ENCODE measurements at regions not wholly inside any gene's neighbourhood (a gene's known extent, or its start where the extent isn't known, plus 50 kb on each side); places are given as distances from the start of the nearest gene placed in this dataset.

DNA sequence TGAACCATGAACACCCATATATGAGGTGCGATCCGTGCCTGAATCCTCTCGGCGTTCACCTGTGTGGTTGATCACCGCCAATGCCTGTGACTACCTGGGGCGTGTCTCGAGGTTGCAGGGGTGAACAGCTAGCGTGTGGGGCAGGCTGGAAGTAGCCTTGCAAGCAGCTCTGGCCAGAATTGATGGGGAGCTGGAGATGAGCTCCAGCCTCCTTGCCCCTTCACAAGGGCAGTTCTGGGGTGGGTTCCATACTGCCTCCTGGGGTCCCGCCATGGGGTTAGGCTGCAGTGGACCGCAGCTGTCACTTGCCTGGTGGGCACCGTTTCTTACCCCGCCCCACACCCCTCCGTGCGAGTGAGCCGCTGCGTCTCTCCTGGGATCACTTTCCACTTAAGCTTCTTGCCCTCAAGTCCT lies 154.5 kb upstream of the SOX1 start:
- DNase-seq (no peak), ATAC-seq (replicated peaks) (no peak)
- Mint-ChIP-seq H3K9me3 (no peaks in the 10 kb centered on the region), H3K27ac (no peak overlapping the region), H3K4me3 (no peak overlapping the region), H3K4me1 (ENCODE audit: low read depth in 2 of 2) (no peaks in the 10 kb centered on the region), H3K36me3 (ENCODE audit: insufficient read depth) (peaks cover 9% of the 10 kb centered on the region), H3K27me3 (peaks cover 0 to 13% of the 10 kb centered on the region in 2 donors)

DNA sequence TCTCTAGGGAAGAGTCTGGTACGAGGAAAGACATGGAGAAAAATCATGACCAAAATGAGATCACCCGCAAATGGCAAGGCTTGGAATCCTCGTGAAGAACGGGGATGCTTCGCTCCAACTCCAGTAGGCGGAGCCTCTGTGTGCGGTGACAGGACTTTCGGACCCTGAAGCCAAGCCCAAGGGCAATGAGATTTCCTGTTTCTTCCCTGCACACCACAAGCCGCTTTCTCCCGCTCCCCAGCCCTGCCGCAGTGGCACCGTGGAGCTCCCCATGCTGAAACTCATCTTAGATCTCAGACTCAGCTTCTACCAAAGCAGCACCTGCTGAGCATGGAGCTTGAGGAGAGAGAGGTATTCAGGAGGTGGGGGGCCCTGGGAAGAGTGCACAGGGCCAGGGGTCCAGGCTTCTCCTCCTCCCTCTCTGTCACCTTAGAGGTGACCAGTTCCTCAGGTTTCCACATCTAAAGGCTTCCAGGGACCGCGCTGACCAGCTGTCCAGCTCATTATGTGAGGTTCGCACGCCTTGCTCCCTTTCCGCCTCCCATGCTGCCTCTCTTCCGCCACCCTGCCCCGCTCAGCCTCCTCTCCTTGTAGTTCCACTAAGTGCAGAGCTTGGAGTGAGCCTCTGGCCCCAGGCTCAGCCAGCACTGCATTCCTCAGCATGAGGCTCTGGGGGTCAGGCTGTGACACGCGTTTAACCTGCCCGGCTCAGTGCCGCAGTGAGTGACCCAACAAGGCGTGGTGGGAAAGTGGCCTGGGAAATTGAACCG lies 153.8 kb upstream of the SOX1 start:
- H3K27me3 Mint-ChIP-seq, result peaks cover 6 to 21% of the 10 kb centered on the region in 2 donors
- DNase-seq (no peak), ATAC-seq (replicated peaks) (no peak)
- no peak overlapping the region for H3K27ac Mint-ChIP-seq
- H3K4me3 Mint-ChIP-seq, result no peak overlapping the region
- H3K4me1 Mint-ChIP-seq (ENCODE audit: low read depth in 2 of 2), result no peaks in the 10 kb centered on the region
- H3K9me3 Mint-ChIP-seq, result no peaks in the 10 kb centered on the region
- peaks cover 9% of the 10 kb centered on the region for H3K36me3 Mint-ChIP-seq (ENCODE audit: insufficient read depth)

DNA sequence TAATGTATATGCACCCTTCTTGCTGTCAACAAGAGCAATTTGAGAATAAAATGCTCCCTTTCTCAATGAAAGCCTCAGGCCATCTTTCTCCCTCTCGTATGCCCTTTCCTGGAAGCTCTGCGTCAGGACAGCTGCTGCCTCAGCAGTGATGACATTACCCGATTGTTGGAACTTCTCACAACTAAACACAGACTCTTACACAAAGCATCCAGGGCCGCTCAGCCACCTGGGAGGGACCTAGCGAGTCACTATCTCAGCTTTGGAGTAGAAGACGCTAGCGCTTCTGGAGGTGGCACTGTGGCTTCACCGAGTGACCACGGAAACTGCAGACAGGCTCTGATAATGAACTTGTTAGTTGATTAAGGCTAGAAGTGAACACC lies 153.2 kb upstream of the SOX1 start:
- Mint-ChIP-seq H3K36me3 (ENCODE audit: insufficient read depth) (peaks cover 6% of the 10 kb centered on the region), H3K4me3 (no peak overlapping the region), H3K27ac (no peak overlapping the region), H3K9me3 (no peaks in the 10 kb centered on the region), H3K27me3 (peaks cover 7 to 22% of the 10 kb centered on the region in 2 donors), H3K4me1 (ENCODE audit: low read depth in 2 of 2) (no peaks in the 10 kb centered on the region)
- ATAC-seq (replicated peaks) (no peak), DNase-seq (no peak)

DNA sequence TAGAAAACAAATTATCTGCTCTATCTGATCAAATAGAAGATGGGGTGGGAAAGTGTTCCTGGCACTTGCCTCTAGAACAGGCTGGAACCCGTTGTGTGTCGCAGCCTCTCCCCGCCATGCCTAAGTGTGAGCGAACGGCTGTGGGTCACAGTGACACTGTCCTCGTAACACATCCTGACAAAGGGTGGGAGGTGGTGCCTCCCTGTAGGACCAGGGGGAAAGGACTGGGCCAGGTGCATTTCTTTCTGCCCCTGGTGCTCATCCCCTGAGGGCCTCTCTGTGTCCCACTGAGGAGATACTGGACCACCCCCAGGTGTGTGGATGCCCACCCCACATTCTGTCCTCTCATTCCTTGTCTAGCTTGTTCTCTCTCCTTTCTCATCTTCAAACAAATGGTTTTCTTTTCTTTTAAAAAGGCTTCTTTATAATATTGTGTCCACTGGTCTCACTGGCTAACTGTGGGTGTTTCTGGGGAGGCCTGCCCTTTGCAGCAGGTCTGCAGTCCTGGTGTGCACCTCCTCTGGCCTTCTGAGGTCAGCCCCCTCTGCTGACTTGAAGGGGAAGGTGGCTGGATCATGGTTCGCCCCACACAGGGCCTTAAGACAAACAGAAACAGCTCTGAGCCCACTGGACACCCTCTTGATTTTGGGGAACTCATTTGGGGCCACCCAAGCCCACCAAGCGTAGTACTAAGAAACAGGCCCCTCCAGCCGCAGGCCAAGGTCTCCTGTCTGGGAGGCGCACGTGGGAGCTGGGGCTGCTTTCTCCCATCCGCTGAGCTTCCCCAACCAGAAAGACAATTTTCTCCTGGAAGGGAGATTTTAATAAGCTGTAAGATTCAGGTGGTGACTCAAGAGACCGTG lies 152.5 kb upstream of the SOX1 start:
- ATAC-seq (replicated peaks) (no peak), DNase-seq (no peak)
- Mint-ChIP-seq H3K27ac (no peak overlapping the region), H3K9me3 (no peaks in the 10 kb centered on the region), H3K27me3 (peaks cover 7 to 22% of the 10 kb centered on the region in 2 donors), H3K36me3 (ENCODE audit: insufficient read depth) (peaks cover 6% of the 10 kb centered on the region), H3K4me1 (ENCODE audit: low read depth in 2 of 2) (no peaks in the 10 kb centered on the region), H3K4me3 (no peak overlapping the region)

DNA sequence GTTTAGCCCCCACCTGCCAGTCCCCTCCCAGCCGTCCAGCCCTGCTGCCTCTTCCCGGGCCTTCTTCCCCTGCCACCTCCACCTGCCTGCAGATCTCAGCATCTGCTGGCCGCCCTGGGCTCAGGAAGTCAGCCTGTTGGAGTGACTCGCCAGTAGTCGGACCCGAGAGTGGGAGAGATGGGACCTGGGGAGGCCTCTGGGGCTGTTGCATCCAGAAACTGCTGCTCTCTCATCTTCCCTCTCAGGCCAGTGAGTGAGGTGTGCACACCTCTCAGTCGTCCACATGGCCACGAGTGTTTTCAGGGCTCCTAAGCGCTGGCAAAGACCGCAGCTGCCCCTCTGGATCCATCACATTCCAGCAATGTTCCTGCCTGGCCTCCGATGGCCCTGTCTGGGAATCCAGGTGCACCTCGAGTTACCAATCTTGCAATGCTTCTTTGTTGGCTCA lies 151.8 kb upstream of the SOX1 start:
- Mint-ChIP-seq H3K4me1 (ENCODE audit: low read depth in 2 of 2) (no peaks in the 10 kb centered on the region), H3K36me3 (ENCODE audit: insufficient read depth) (peaks cover 6% of the 10 kb centered on the region), H3K27me3 (peaks cover 7 to 28% of the 10 kb centered on the region in 2 donors), H3K9me3 (no peaks in the 10 kb centered on the region), H3K4me3 (no peak overlapping the region), H3K27ac (no peak overlapping the region)
- no peak for ATAC-seq (replicated peaks)
- DNase-seq, result no peak

DNA sequence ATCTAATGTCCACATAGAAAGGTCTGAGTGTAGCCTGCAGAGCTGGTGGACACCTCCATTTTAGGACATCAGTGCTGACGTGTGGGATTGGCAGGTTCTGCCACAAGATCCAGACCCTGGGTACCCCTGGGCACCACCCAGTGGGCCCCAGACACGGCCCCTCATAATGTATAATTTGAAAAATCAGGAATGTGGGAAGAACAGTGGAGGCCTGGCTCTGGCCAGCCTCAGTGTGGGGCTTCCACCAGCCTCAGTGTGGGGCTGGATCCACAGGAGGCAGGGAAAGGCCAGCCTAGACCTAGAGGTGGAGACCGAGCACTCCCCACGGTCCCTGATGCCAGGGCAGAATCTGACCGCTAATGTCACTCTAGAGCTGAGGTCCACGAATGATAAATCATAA lies 150.7 kb upstream of the SOX1 start:
- no peak overlapping the region for H3K4me3 Mint-ChIP-seq
- ATAC-seq (replicated peaks) (no peak), DNase-seq (no peak)
- no peak overlapping the region for H3K27ac Mint-ChIP-seq
- peaks cover 7 to 29% of the 10 kb centered on the region in 2 donors for H3K27me3 Mint-ChIP-seq
- peaks cover 0 to 3% of the 10 kb centered on the region in 2 donors for H3K9me3 Mint-ChIP-seq
- H3K36me3 Mint-ChIP-seq (ENCODE audit: insufficient read depth), result peaks cover 6% of the 10 kb centered on the region
- no peaks in the 10 kb centered on the region for H3K4me1 Mint-ChIP-seq (ENCODE audit: low read depth in 2 of 2)

DNA sequence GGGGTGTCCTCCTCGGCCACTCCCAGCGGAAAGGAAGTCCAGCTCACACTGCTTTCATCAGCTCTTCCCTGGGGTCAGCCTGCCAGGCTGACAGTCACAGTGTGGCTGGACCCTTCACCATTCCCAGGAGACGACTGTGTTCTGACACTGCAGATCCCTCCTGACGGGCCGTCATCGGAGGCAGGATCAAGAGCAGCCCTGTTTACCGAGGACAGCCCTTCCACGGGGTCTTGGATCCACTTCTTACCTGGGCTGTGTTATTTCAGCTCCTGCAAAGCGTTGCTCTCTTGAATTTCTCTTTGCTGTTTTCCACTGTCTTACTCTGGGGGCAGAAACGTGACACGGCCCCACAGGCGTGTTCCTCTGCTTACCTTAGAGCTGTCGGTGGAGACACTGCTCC lies 149.9 kb upstream of the SOX1 start:
- Mint-ChIP-seq H3K4me3 (no peak overlapping the region), H3K9me3 (peaks cover 0 to 3% of the 10 kb centered on the region in 2 donors), H3K4me1 (ENCODE audit: low read depth in 2 of 2) (no peaks in the 10 kb centered on the region), H3K27me3 (peaks cover 7 to 29% of the 10 kb centered on the region in 2 donors), H3K27ac (no peak overlapping the region), H3K36me3 (ENCODE audit: insufficient read depth) (peaks cover 6% of the 10 kb centered on the region)
- DNase-seq, result no peak
- ATAC-seq (replicated peaks), result no peak

DNA sequence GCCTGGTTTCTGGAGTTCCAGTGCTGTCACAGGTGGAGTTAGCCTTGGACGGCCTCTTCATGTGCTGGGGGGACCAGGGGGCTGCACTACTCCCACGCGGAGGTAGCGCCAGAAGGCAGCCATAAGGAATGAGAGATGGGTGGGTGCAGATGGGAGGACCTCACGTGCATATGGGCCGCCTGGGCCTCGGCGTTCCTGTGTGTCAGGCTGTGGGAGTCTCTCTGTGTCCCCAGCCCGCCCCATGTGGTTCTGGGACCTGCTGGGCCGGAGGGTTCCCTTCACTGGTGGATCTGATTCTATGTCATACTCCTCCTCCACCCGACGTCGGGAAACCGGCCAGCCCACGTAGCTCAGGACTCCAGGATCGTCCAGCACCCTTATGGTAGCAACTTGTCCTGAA lies 149.0 kb upstream of the SOX1 start:
- H3K4me1 Mint-ChIP-seq (ENCODE audit: low read depth in 2 of 2), result no peaks in the 10 kb centered on the region
- H3K9me3 Mint-ChIP-seq, result peaks cover 0 to 3% of the 10 kb centered on the region in 2 donors
- no peak overlapping the region for H3K27ac Mint-ChIP-seq
- H3K4me3 Mint-ChIP-seq, result no peak overlapping the region
- H3K27me3 Mint-ChIP-seq, result peaks cover 7 to 28% of the 10 kb centered on the region in 2 donors
- ATAC-seq (replicated peaks) (no peak), DNase-seq (no peak)
- peaks cover 3% of the 10 kb centered on the region for H3K36me3 Mint-ChIP-seq (ENCODE audit: insufficient read depth)

DNA sequence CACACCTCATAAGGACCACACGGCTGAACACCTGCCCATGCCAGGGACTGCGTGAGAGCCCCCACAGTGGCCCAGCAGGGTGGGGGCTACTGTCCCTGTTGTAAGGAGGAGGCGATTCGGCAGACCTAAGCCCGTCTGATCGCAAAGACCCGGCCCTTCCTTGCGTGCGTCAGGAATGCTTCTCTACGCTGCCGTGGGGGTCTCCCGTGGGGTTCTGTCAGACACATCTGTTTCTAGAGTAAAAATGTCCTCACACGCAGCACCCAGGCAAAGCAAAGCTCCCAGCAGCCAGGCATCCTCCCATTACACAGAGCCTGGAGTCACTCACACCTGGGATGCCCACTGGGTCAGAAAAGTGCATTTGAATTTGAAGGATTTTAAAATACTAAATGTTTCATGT lies 147.7 kb upstream of the SOX1 start:
- no peaks in the 10 kb centered on the region for H3K4me1 Mint-ChIP-seq (ENCODE audit: low read depth in 2 of 2)
- no peak for ATAC-seq (replicated peaks)
- peaks cover 0 to 3% of the 10 kb centered on the region in 2 donors for H3K9me3 Mint-ChIP-seq
- peaks cover 7 to 30% of the 10 kb centered on the region in 2 donors for H3K27me3 Mint-ChIP-seq
- H3K27ac Mint-ChIP-seq, result no peak overlapping the region
- no peak overlapping the region for H3K4me3 Mint-ChIP-seq
- peaks cover 3% of the 10 kb centered on the region for H3K36me3 Mint-ChIP-seq (ENCODE audit: insufficient read depth)
- no peak for DNase-seq

DNA sequence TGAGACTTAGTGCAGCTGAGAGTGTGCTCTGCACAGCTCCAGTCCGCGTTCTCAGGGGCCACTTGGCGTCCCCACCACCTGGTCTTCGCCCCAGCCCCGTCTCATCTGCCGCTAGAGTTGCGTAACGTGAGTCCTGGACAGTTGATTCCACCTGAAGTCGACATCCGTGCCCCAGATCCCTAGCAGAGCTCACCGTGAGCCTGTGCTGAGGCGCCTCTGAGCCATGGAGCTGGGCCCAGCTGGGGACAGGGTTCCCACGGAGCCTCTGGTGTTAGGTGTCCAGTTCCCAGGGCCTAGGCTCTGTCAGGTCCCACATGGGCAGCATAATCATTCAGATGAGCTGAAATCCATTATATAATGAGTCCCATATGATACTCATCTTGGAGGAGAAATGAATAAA lies 147.1 kb upstream of the SOX1 start:
- peaks cover 0 to 3% of the 10 kb centered on the region in 2 donors for H3K9me3 Mint-ChIP-seq
- H3K36me3 Mint-ChIP-seq (ENCODE audit: insufficient read depth), result peaks cover 3% of the 10 kb centered on the region
- no peaks in the 10 kb centered on the region for H3K4me1 Mint-ChIP-seq (ENCODE audit: low read depth in 2 of 2)
- DNase-seq, result no peak
- no peak overlapping the region for H3K4me3 Mint-ChIP-seq
- H3K27me3 Mint-ChIP-seq, result peaks cover 7 to 30% of the 10 kb centered on the region in 2 donors
- H3K27ac Mint-ChIP-seq, result no peak overlapping the region
- ATAC-seq (replicated peaks), result no peak

DNA sequence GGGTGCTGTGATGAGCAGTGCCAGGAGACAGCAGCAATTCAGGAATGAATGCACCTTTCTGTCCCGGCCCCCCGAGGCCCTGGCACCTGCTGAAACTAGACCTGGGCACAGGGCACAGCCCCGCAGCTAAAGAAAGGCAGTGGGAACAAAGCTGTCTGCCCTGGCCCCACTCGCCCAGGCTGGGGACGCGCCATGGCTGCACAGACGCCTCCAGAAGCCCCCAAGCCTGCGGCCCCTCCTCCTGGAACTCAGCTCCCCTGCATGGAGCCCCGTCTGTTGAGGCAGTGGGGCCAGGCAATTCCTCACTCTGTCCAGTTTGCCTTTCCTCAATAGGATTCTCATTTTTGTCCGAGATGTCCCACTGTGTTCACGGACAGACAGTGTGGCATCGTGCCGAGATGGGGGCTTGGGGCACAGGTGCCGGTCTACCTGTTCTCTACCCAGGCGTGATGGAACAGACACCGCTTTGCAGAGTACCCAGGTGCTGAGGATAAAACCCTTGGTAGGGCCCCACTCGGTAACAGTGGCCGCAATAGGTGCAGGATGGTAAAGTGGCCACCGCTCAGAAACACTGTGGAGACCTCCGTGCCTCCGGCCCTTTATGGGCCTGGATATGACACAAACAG lies 146.5 kb upstream of the SOX1 start:
- Mint-ChIP-seq H3K36me3 (ENCODE audit: insufficient read depth) (peaks cover 3% of the 10 kb centered on the region), H3K4me1 (ENCODE audit: low read depth in 2 of 2) (no peaks in the 10 kb centered on the region), H3K27ac (no peak overlapping the region), H3K4me3 (no peak overlapping the region), H3K9me3 (peaks cover 0 to 3% of the 10 kb centered on the region in 2 donors), H3K27me3 (peaks cover 7 to 30% of the 10 kb centered on the region in 2 donors)
- no peak for DNase-seq
- ATAC-seq (replicated peaks), result no peak

DNA sequence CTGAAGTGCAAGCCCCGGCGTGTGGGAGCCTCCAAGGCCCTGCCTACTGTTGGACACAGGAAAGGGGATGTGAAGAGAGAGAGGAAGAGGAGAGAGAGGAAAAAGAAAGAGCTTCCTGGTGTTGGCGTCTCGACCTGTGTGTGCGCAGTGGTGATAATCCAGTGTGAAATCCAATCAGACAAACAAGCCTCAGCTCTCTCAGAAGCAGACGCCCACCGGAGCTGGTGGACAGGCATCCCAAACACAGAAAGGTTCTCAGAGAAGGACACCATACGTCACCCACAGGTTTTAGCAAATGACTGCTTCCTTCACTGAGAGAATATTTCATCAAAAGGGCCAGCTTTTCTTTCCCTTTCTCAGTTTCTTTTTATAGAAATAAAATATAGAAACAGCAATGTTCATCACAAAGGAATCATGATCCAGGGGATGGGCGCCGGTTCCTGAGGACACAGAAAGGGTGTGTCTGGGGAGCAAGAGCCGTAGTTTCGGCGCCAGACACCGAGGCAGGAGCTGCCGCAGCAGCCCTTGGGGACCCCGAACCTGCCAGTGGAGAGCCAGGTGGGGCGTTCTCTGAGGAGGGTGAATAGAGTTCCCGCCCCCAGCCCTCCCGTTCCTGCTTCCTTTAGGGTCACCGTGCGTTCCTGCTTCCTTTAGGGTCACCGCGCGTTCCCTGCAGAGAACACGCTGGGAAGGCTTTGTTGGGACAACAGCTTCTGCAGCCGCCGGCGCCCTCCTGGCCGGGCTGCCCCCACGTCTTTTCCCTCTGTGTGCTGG lies 145.8 kb upstream of the SOX1 start:
- Mint-ChIP-seq H3K4me3 (no peak overlapping the region), H3K36me3 (ENCODE audit: insufficient read depth) (peaks cover 1% of the 10 kb centered on the region), H3K27me3 (peaks cover 7 to 30% of the 10 kb centered on the region in 2 donors), H3K4me1 (ENCODE audit: low read depth in 2 of 2) (no peaks in the 10 kb centered on the region), H3K27ac (no peak overlapping the region), H3K9me3 (peaks cover 0 to 3% of the 10 kb centered on the region in 2 donors)
- ATAC-seq (replicated peaks) (no peak), DNase-seq (no peak)

DNA sequence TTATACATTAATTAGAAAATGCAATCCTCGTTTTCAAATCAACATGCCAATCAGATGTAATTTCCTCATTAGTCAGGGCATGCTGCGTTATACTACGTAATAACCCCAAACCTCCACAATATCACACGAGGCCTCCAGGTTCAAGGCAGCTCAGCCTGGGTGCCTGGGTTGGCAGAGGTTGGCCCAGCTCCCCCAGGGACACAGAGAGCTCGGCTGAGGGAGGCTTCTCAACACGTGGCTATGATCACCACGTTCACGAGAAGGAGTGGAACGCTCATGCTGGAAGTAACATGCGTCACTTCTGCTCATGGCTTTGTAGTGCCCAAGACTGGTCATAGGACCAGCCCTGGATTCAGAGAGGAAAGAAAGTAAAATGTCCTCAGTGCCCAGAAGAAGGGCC lies 144.9 kb upstream of the SOX1 start:
- DNase-seq (no peak), ATAC-seq (replicated peaks) (no peak)
- H3K4me3 Mint-ChIP-seq, result no peak overlapping the region
- H3K27me3 Mint-ChIP-seq, result peaks cover 7 to 36% of the 10 kb centered on the region in 2 donors
- no peaks in the 10 kb centered on the region for H3K4me1 Mint-ChIP-seq (ENCODE audit: low read depth in 2 of 2)
- peaks cover 0 to 3% of the 10 kb centered on the region in 2 donors for H3K9me3 Mint-ChIP-seq
- no peaks in the 10 kb centered on the region for H3K36me3 Mint-ChIP-seq (ENCODE audit: insufficient read depth)
- H3K27ac Mint-ChIP-seq, result no peak overlapping the region

Measured in effector memory CD8-positive, alpha-beta T cell (primary cell).